ENCODE measurements at regions not wholly inside any gene's neighbourhood (a gene's known extent, or its start where the extent isn't known, plus 50 kb on each side); places are given as distances from the start of the nearest gene placed in this dataset.

GRCh38 chr13:22399801-22400420 is 729.0 kb downstream of the FGF9 start:
- H3K4me3 ChIP-seq (ENCODE audit: low read depth, low read length) = no peak overlapping the region
- DNase-seq (ENCODE audit: low read depth) = no peak
- no peak for TF ChIP-seq MAX (IDR thresholded peaks at IDR 0.05; ENCODE audit: low read depth, low read length)
- no peak for TF ChIP-seq POLR2A (IDR thresholded peaks at IDR 0.05; ENCODE audit: extremely low read depth, insufficient read length)
- TF ChIP-seq CTCF (IDR thresholded peaks at IDR 0.05; ENCODE audit: low read depth, low read length) = no peak
- TF ChIP-seq MYC (IDR thresholded peaks at IDR 0.05; ENCODE audit: low read depth, low read length) = no peak

GRCh38 chr13:22402682-22403081 is 731.8 kb downstream of the FGF9 start:
- H3K4me3 ChIP-seq (ENCODE audit: low read depth, low read length) = no peak overlapping the region
- DNase-seq (ENCODE audit: low read depth) = no peak
- TF ChIP-seq POLR2A (IDR thresholded peaks at IDR 0.05; ENCODE audit: extremely low read depth, insufficient read length) (no peak), CTCF (IDR thresholded peaks at IDR 0.05; ENCODE audit: low read depth, low read length) (no peak), MAX (IDR thresholded peaks at IDR 0.05; ENCODE audit: low read depth, low read length) (no peak), MYC (IDR thresholded peaks at IDR 0.05; ENCODE audit: low read depth, low read length) (no peak)

GRCh38 chr13:22403144-22403543 is 732.3 kb downstream of the FGF9 start:
- no peak for DNase-seq (ENCODE audit: low read depth)
- H3K4me3 ChIP-seq (ENCODE audit: low read depth, low read length) = no peak overlapping the region
- TF ChIP-seq MAX (IDR thresholded peaks at IDR 0.05; ENCODE audit: low read depth, low read length) = no peak
- TF ChIP-seq POLR2A (IDR thresholded peaks at IDR 0.05; ENCODE audit: extremely low read depth, insufficient read length) = no peak
- TF ChIP-seq CTCF (IDR thresholded peaks at IDR 0.05; ENCODE audit: low read depth, low read length) = no peak
- no peak for TF ChIP-seq MYC (IDR thresholded peaks at IDR 0.05; ENCODE audit: low read depth, low read length)

- TF ChIP-seq POLR2A (IDR thresholded peaks at IDR 0.05; ENCODE audit: extremely low read depth, insufficient read length) = no peak
- no peak for DNase-seq (ENCODE audit: low read depth)
These were observed 735.0 kb downstream of the FGF9 start for GRCh38 chr13:22405891-22406290.

GRCh38 chr13:22412452-22412851 is 741.6 kb downstream of the FGF9 start:
- no peak overlapping the region for H3K4me3 ChIP-seq (ENCODE audit: low read depth, low read length)
- TF ChIP-seq MAX (IDR thresholded peaks at IDR 0.05; ENCODE audit: low read depth, low read length) = no peak
- TF ChIP-seq MYC (IDR thresholded peaks at IDR 0.05; ENCODE audit: low read depth, low read length) = no peak
- no peak for DNase-seq (ENCODE audit: low read depth)

More at GRCh38 chr13:22405891-22406290, 735.0 kb downstream of the FGF9 start:
- H3K4me3 ChIP-seq (ENCODE audit: low read depth, low read length) = no peak overlapping the region

GRCh38 chr13:22422023-22422422 is 751.1 kb downstream of the FGF9 start:
- H3K4me3 ChIP-seq (ENCODE audit: low read depth, low read length) = no peak overlapping the region
- DNase-seq (ENCODE audit: low read depth) = no peak
- TF ChIP-seq MAX (IDR thresholded peaks at IDR 0.05; ENCODE audit: low read depth, low read length) (no peak), MYC (IDR thresholded peaks at IDR 0.05; ENCODE audit: low read depth, low read length) (no peak), POLR2A (IDR thresholded peaks at IDR 0.05; ENCODE audit: extremely low read depth, insufficient read length) (no peak), CTCF (IDR thresholded peaks at IDR 0.05; ENCODE audit: low read depth, low read length) (no peak)

GRCh38 chr13:22422712-22423111 is 751.8 kb downstream of the FGF9 start:
- TF ChIP-seq CTCF (IDR thresholded peaks at IDR 0.05; ENCODE audit: low read depth, low read length) (no peak), POLR2A (IDR thresholded peaks at IDR 0.05; ENCODE audit: extremely low read depth, insufficient read length) (no peak), MYC (IDR thresholded peaks at IDR 0.05; ENCODE audit: low read depth, low read length) (no peak), MAX (IDR thresholded peaks at IDR 0.05; ENCODE audit: low read depth, low read length) (no peak)
- no peak overlapping the region for H3K4me3 ChIP-seq (ENCODE audit: low read depth, low read length)
- DNase-seq (ENCODE audit: low read depth) = no peak
